NCI-H2029 treated with DMSO at 0.1 percent for 48 hours (cell line): ENCODE measurements at regions not wholly inside any gene's neighbourhood (a gene's known extent, or its start where the extent isn't known, plus 50 kb on each side); places are given as distances from the start of the nearest gene placed in this dataset.

Experiments used
- DNase-seq: peaks from one replicate; lab custom pipeline; 2025; lab: John Stamatoyannopoulos, UW

DNA sequence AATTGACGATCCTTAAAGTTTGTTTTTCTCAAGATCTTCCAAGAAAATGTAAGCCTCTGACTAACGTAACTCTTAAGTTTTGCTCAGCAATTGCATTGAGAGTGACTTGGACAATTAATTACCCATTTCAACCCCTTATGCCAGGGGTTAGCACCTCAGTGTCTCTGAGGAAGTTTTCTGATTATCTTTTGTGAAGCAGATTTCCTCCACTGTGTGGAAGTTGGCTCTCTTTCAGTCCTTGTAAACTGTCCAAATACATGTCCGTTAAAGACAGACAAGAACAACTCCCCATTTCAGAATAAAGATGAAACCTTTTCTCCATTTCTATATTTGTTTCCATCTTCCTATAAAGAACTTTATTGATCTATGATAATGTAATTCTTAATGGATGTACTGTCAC is 296.4 kb upstream of the FMN2 start:
- DNase-seq, result no peak

DNA sequence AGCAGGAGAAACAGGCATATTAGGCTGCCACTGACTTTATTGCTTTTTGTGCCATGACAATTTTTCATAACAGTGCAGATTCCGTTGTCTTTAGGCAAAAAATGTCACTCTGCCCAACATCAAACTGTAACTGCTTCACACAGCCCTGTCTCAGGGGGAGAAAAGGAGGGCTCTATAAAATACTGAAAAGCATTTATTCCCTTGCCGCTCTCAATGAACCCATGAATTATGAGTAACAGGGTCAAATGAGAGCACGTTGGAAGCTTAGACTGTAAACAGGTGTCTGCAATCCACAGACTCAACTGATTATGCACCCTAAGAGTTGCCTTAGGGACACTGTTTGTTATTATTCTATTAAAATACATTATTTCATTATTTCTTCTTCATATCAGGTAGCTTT is 292.1 kb upstream of the FMN2 start:
- DNase-seq, result no peak

DNA sequence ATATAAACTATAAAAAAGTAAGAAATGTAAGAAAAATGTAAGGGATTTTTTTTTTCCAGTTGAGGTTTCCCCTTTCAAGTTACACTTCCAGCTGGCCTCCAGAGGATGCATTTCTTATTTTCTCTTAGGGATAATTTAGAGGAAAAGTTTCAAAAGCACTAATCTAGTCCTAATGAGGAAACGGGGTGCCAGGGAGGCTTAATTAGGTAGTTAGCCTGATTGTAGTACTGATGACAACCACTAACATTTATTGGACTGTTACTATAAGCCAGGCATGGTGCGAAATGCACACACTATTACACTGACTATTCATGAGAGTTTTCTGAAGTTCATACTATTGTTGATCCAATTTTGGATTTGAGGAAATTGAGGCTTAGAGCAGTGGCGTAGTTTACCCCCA is 290.8 kb upstream of the FMN2 start:
- DNase-seq, result no peak

DNA sequence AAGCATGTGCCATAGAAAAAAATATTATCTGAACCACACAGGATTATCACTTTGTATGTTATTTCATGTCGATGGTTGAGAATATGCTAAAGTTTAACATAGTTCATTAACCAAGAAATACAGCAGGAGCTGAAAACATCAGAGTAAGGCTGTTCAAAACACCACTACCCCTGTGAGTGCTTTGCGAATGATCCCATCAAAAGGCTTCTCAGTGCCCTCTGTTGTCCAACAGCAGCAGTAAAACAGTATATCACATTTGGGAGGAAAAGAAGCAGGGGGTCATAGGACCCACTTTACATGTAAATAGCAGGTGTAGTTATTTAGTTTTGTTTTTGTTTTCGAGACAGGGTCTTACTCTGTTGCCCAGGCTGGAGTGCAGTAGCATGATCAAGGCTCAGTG is 289.4 kb upstream of the FMN2 start:
- DNase-seq, result no peak

DNA sequence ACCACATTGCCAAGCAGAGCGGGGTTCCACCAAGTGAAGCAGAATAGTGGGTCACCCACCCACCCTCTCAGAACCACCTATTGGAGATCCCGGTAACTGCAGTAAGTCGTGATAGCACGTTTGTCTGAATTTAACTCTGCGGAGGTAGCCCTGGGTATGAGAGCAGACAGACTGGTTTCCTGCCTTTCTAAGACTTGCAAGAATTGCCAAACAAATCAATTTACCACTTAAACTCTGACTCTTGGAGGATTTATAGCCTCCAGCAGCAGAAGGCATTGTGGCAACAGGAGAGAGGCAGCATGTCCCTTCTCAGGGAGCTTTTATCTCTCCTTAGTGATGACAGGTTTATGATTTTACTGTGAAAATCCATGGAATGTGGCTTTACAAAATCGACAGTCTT is 287.9 kb upstream of the FMN2 start:
- DNase-seq, result no peak

DNA sequence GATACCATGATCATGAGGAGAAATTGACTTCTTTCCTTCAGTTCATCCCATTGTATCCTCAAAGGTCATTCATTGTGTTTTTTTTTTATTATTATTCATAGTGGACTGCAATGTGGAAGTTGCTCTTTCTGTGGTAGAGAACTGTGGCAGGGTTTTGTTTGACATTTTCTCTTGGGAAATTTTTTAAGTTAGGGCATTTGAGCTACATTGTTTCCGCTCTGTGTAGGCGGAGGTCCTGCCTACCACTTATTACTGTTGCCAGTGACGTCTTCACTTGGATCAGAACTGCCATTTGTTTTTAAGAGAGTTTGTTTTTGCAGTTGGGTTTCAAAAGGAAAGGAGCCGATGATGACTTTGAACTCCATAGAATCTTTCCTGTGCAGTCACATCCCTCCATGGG is 287.4 kb upstream of the FMN2 start:
- no peak for DNase-seq

DNA sequence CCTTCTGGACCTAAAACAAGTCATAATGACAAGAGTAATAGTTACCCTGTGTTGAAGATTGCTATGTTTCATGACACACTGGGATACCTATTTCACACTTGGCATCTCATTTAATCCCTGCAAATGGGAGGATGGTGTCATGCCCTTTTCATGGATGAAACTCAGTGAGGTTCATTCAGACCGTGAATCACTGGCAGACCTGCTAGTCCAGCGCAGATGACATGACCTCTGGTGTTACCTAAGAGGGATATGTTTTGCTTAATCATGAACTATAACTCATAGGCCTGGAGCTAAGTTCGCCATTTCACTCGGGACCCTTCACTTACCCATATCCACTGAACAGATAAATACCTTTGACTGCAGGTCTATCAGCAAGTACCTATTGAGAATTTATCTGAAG is 286.6 kb upstream of the FMN2 start:
- no peak for DNase-seq

DNA sequence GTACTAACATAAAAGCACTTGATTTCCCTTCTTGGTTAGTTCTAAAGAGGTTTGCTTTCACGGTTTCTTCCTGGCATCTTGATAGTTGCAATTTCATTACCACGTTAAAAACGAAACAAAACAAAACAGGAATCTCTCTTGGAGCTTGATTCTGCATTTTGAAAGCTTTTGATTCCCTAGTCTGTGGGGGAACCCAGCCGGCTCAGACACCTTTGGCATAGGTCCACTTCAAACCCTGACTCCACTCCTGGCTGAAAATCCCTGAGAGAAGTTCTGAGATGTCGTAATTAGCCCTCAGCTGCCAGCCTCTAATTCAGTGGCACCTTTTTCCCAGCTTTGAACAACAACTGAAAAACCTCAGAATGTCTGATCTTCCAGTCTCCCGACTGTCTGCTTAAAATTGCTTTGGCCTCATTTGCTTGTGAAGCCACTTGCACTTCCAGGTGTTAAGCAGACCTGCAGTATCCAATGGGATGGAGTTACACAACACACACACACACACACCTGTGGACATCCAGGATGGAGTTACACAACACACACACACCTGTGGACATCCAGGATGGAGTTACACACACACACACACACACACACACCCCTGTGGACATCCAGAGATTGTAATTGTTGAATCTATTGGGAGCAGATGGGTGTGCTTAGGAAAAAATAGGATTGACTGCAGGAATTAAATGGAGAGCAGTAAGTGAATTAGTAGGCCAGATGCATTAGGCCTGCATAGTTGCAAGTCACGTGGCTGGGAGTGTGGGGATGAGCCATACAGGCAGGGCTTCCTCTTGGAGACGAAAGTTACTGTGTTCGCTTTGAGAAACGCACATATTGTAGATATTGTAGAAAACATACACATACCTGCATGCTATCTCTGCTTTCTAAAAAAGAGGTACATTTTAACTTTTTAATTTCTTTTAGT is 285.6 kb upstream of the FMN2 start:
- no peak for DNase-seq

DNA sequence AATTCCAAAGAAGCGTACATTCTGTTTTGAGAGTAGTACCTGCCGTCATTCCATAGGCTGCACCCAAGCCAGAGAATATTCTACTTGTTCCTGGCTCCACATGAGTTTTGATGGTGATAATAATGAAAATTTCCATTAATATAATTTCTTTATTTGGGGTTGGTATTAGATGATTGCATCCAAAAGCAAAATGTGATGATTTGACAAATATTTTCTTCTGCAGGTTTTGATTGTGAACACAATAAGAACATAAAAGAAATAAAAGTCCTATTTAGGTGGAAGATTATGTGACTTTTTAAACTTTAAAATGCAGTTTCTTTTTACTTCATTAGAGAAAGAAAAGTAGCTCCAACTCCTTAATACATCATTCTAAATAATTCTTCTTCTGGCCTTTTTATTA is 284.8 kb upstream of the FMN2 start:
- no peak for DNase-seq

DNA sequence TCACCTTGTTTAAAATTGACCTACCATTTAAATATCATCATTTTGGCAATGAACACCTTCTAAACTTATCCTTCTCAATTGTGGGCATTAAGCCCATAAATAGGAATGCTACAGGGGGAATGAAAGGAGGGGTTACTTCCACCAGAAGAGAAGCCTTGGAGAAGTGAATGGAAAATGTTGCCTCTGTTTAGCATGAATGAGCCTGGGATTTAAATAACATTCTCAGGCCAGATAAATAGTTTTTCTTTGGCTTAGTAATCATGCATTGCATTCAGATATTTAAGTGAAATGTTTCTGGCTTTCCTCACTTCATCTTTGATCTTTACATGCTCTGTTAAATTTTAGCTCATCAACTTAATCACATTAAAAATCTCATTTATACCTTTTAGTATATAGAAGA is 284.3 kb upstream of the FMN2 start:
- DNase-seq, result no peak

DNA sequence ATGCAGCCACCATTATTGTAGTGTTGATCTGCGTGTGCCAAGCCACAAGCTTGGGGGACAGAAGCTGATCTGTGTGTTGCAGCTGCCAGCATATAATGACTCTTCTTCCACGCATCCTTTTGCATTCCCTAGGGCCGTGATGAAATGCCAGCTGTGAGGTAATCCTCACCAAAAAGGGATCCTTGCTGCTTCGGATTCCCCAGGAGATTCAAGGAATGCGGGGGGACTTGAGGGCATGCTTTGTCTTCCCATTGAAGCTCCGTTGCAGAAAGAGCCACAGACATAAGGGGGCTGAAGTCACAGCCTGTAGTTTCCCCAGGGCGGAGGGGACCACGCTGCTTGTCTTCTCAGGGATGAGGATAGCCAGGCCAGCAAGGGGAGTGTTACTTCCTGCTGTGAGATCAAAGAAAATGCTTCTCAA is 281.6 kb upstream of the FMN2 start:
- DNase-seq, result no peak

DNA sequence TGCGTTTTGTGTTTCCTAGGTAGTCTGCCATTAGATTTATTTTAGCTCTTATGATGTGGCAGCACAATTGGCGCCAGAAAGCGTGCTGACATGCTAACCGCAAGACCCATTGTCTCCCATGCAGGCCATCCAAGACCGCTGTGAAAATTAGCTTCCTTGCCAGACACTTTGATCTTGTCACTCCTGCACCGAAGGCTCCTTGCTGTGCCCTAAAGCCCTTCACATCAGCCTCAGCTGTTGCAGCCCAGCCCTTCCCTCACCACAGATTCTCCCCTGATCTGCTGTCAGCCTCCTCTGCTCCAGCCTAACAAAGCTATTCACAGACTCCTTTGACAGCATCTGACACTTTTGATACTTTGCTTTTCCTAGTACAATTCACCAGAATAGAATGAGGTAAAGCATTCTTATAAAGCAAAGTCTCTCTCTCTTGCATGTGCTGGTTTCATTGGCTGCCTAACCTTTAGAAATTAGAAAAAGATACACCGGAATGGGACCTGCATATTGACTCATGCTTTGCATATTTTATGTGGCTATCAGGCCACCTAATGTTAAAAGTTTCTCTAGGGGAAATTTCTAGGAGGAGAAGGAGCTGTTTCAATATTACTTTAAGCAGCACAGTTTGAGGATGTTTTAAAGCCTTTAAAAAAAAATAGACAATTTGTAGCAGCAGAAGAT is 280.3 kb upstream of the FMN2 start:
- DNase-seq, result no peak

DNA sequence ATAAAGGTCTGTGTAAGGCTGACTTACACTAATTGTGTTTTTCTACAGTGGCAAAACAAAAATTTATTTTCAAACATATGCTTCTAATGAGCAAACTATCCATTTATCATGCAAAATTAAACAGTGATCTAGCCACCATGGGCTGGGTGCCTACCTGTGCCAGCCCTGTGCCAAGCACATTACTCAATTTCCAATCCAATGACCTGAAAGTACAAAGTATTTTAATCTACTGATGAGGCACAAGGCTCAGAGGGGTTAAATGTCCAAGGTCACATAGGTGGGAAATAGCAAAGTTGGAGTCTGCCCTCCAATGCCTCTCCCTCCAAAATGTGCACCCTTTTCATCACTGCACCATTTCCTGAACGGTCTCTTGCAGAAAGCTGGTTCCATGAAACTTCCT is 279.1 kb upstream of the FMN2 start:
- no peak for DNase-seq

DNA sequence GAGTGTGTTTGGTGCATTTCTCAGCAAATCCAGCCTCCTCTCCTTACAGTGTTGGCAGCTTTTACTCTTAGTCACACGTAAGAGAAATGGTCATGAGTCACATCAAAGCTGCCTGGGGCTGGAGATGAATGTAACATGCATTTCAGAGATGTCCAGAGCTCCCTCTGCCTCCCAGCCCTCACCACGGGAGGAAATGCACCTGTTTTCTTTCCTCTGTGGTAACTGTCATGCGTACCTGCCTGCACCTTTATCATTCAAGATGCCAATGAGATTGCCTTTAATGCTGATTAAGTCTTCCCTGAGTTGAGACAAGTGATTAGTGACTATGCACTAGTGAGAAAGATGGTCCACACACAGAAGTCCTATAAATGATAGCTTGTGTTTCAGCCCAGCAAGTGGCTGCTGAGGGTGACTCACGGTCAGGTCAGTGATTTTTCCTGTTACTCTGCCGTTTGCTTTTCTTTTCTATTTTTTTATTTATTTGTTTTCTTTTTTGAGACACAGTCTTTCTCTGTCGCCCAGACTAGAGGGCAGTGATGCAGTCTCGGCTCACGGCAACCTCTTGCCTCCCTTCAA is 277.3 kb upstream of the FMN2 start:
- no peak for DNase-seq

DNA sequence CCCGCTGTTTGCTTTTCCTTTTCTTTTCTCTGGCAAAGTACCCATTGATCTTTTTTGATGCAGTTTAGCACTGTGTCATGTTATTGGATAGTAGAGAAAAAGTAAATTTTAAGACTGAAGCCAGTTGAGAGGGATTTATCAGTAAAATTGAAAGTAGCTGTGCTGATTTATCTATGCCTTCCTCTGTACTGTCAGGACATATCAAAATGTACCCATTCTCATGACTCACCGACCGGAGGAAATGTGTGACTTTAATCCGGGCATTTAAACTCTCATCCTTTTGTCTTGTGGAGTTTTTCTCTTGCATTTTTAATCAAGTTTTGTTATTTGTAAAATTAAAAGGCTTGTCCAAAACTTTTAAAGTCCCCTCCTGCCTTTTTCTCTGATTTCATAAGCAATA is 276.6 kb upstream of the FMN2 start:
- DNase-seq, result no peak

DNA sequence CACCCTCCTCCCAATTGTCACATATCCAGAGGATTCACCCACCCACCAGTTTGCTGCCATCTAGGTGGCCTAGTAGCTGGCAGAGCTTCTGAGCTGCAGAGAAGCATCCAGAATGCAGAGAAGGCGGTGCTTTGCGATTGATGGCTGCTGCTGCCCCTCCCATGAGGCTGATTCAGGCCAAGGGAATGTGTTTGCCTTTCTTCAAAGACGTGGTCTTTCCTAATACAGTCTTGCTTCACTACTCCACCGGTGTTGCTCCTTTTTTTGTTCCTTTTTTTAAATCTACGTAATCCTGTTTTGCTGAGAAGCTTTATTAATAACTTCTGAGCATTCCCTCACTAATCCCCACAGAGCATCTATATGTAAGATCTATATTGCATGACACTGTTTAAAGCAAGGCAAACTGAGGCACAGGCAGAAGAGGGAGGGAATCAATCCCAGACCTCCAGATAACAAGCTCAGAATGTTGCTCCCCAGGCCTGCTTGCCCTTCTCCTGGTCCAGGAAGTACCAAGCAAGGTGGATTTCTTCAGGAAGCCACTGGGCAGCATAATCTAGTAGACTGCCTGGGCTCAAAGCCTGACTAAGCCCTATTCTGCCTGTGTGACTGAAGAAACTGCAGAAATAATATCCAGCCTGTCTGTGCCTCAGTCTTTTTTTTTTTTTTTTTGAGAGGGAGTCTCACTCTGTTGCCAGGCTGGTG is 275.5 kb upstream of the FMN2 start:
- no peak for DNase-seq

DNA sequence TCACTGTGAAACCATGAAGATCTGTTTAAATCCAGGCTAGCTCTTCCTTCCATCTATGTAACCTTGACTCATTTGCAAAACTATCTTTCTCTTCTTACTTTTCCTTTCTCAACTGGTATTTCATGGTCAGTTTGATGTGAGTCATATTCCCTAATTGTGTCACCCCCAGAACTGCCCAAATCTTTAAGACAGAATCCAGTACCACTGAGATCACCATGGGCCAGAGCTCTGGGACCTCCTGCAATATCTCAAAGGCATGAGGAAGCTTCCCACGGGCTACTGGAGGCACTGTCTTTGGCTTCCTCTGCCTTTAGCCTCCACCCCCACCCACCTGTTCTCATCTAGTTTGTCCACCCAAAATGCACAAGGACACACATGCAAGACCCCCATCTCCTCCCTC is 274.4 kb upstream of the FMN2 start:
- no peak for DNase-seq

DNA sequence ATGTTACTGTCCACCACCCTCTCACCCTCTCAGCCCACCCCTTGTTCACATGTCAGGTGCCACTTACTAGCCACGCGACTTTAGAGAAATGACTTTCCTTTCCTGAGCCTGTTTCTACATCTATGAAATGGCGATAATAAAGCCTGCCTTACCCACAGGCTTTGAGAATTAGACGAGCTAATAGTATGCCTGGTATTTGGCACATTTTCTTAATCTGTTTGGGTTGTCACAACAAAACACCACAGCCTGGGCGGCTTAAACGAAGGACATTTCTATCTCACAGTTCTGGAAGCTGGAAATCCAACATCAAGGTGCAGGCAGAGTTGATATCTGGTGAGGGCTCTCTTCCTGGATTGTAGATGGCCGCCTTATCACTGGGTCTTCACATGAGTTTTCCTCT is 273.9 kb upstream of the FMN2 start:
- DNase-seq, result no peak

DNA sequence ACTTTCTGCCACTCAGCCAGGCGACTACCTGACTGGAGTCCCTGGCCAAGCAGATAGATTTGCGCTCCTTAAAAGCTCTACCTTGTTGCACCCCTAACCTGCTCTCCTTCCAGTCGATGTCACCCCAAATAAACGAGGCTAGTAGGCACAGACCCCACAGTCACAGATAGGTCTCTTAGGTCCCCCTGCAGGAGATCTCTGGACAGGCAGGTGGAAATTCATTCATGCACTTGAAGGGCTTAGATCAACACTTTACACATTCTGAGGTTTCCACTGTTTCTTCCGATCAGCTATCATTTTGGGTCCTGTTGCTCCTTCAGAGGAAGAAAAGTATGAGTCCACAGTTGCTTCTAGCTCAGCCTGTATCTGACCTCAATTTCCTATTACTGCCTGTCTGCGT is 272.6 kb upstream of the FMN2 start:
- no peak for DNase-seq

DNA sequence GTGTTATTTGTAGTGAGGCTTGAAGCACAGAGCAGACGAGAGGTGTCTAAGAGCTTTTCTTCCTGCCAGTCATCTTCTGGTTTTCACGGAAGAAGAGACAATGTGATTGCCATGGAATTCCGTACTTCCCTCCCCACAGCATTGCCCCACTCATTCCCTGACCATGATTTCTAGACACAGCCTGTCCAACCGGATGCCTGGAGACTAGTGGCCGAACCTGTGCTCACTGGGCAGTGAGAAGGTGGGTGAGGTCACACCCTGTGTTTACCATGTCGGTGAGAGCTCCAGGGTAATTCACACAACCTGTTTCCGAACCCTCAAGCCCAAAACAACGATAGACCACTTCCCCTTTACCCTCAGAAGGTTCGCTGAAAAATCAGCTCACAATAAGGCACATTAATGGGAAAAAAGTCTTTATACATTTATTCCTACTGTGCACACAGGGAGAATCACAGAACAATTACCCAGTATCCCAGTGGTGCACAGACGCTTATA is 271.9 kb upstream of the FMN2 start:
- DNase-seq, result no peak

DNA sequence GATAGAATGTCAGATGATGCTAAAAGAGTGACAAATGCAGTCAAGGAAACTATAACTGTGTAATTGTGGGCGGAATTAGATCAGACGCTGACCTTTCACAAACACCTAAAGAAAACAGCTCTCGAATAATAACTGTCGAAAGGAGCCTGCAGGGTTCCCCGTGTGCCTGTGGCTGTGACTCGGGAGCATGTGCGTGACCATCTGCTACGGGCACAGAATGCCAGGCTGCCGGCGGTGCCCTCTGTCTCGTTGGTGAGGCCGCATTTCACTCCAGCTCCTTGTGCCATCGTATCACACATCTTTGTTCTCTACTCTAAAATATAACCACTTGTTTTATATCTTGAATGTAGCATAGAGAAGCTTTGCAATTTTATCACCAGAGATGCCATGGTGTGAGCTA is 267.8 kb upstream of the FMN2 start:
- no peak for DNase-seq

DNA sequence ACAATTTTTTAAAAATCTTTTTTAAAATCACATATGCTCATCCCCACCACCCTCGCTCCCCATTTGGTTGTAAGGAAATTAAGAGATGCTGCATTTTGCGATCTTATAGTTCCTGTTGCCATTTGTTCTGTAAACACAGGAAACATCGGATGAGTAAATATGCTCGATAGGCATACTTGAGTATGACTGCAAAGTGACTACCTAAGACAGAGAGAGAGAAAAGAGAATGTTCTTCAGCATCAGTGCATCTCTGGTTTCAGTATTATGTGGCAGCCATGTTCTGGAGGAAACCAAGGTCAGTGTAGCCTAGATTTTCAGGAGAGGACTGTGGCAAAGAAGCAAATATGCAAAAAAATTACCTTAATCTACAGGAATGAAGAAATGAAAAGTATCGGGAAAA is 265.5 kb upstream of the FMN2 start:
- DNase-seq, result no peak

DNA sequence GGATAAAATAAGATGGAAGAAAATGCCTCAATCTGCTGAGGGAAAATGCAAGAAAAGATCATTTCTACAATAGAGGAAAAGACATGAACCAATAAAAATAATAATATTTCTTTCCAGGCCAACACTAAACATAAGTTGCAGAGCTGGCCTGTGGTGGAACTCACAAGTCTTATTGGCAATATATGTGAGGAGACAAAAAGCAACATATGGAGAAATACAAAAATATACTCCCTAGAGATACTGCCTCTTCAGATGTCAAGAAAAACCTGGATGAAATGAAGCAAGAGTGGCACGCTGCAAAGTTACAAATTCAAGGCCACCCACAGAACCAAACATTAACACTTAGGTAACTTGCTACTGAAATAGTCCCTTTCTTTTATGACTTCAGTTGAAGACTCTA is 264.9 kb upstream of the FMN2 start:
- no peak for DNase-seq
